ENCODE measurements at regions not wholly inside any gene's neighbourhood (a gene's known extent, or its start where the extent isn't known, plus 50 kb on each side); places are given as distances from the start of the nearest gene placed in this dataset.

DNA sequence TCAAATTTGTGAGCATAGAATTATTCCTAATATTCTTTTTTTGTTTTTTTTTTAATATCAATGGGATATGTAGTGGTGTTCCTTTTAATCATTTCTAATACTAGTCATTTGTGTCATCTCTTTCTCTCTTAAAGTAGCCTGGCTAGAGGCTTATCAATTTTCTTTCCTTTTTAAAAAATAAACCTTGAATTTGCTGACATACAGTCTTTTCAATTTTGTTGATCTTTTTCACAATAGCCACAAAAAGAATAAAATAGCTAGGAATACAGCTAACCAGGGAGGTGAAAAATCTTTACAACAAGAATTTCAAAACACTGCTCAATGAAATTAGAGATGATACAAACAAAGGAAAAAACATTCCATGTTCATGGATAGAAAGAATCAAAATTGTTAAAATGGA is 192.6 kb downstream of the ARL6IP6 start:
- TF ChIP-seq EP300 (IDR thresholded peaks at IDR 0.05; ENCODE audit: low read depth) (no peak), POLR2A (IDR thresholded peaks at IDR 0.05) (no peak)
- TF ChIP-seq, protein P1, sequence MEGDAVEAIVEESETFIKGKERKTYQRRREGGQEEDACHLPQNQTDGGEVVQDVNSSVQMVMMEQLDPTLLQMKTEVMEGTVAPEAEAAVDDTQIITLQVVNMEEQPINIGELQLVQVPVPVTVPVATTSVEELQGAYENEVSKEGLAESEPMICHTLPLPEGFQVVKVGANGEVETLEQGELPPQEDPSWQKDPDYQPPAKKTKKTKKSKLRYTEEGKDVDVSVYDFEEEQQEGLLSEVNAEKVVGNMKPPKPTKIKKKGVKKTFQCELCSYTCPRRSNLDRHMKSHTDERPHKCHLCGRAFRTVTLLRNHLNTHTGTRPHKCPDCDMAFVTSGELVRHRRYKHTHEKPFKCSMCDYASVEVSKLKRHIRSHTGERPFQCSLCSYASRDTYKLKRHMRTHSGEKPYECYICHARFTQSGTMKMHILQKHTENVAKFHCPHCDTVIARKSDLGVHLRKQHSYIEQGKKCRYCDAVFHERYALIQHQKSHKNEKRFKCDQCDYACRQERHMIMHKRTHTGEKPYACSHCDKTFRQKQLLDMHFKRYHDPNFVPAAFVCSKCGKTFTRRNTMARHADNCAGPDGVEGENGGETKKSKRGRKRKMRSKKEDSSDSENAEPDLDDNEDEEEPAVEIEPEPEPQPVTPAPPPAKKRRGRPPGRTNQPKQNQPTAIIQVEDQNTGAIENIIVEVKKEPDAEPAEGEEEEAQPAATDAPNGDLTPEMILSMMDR (IDR thresholded peaks at IDR 0.05) = no peak
